ENCODE measurements at regions not wholly inside any gene's neighbourhood (a gene's known extent, or its start where the extent isn't known, plus 50 kb on each side); places are given as distances from the start of the nearest gene placed in this dataset.

Small RNA genes lying in the stretch of these regions (small RNA-seq; reads per million reads assigned to genes)
- 0 reads per million in 4 donors for gene MIR552
